ENCODE measurements at regions not wholly inside any gene's neighbourhood (a gene's known extent, or its start where the extent isn't known, plus 50 kb on each side); places are given as distances from the start of the nearest gene placed in this dataset.
"Not testable (repeated sequence)": the region's sequence is repeated elsewhere in the genome, so short reads cannot be mapped to it uniquely, and the experiment has no call there.

DNA sequence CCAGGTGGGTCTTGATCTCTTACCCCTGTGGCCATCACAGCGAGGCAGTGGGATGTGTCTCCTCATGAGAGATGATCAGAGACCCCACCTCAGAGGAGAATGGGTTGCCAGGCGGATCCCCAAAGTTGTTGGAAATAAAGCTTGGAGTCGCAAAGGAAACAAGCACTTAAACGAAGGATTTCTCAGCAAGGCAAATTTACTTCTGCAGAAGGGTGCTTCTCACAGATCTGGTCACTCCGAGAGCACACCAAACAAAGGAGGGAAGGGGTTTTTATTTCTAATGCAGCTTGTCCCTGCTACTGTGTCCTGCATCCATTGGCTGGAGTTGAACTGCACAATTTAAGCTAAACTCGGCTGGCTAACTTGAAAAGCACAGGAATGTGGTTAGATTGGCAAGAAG is 466.6 kb upstream of the EYS start:
- H3K4me3 ChIP-seq (ENCODE audit: control insufficient read depth, low read depth, low read length), result no peak overlapping the region
- no peak for DNase-seq (ENCODE audit: low read depth)
- TF ChIP-seq CTCF (conservative IDR thresholded peaks at IDR 0.05; ENCODE audit: control insufficient read depth, insufficient read depth, low read depth, low read length), result no peak

- DNase-seq (ENCODE audit: low read depth); H3K4me3 ChIP-seq (ENCODE audit: control insufficient read depth, low read depth, low read length): not testable (repeated sequence)
Measured at GRCh38 chr6:66166713-66167112, 459.7 kb upstream of the EYS start.

DNA sequence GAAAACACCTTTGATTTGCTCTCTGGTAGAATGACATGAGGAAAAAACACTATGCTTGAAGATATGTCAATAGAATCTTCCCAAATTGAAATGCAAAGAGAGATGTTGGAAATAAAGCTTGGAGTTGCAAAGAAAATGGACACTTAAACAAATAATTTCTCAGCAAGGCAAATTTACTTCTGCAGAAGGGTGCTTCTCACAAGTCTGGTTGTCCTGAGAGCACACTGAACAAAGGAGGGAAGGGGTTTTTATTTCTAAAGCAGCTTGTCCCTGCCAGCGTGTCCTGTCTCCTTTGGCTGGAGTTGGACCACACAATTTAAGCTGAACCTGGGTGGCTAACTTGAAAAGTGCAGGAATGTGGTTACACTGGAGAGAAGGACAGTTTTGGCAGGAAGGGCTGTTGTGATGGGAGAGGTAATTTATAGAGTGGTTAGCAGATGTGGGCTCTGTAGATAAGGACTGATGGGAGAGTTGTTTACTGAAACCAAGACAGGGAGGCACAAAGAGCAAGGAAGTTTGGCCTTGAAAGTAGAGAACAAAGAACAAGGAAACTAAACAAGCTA is 454.6 kb upstream of the EYS start:
- TF ChIP-seq CTCF (conservative IDR thresholded peaks at IDR 0.05; ENCODE audit: control insufficient read depth, insufficient read depth, low read depth, low read length), result no peak
- DNase-seq (ENCODE audit: low read depth), result no peak
- H3K4me3 ChIP-seq (ENCODE audit: control insufficient read depth, low read depth, low read length), result no peak overlapping the region

DNA sequence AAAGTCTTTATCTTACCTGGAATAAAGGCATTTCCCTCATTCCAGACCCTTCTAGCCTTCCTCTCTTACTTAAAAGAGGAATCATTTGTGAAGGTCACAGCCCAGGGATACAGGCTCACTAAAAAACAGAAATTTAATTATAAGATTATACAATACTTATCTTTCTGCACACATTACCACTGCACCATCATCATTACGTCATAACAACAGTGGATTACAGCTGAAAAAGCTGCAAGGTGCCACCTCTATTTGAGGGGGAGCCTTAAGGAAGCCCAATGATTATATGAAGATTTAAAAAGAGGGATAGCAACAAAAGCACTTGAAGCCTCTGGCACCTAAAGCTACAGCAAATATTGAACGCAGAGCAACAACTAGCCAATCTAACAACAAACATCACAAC is 452.9 kb upstream of the EYS start:
- no peak for DNase-seq (ENCODE audit: low read depth)
- no peak overlapping the region for H3K4me3 ChIP-seq (ENCODE audit: control insufficient read depth, low read depth, low read length)
- TF ChIP-seq CTCF (conservative IDR thresholded peaks at IDR 0.05; ENCODE audit: control insufficient read depth, insufficient read depth, low read depth, low read length), result no peak

DNA sequence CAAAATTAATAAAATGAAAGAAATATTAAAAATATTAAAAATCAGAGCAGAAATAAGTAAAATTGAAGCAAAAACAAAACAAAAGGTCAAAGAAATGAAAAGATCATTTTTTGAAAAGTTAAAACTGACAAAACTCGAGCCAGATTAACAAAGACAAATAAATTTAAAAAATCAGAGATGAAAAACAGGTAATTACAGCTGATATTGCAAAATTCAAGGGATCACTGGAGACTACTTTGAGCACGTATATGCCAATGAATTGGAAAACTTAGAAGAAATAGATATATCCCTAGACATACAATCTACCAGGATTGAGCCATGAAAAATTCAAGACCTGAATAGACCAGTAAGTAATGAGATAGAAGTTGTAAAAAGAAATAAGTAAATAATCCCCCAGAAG is 446.2 kb upstream of the EYS start:
- TF ChIP-seq CTCF (conservative IDR thresholded peaks at IDR 0.05; ENCODE audit: control insufficient read depth, insufficient read depth, low read depth, low read length), result no peak
- no peak for DNase-seq (ENCODE audit: low read depth)
- no peak overlapping the region for H3K4me3 ChIP-seq (ENCODE audit: control insufficient read depth, low read depth, low read length)

DNA sequence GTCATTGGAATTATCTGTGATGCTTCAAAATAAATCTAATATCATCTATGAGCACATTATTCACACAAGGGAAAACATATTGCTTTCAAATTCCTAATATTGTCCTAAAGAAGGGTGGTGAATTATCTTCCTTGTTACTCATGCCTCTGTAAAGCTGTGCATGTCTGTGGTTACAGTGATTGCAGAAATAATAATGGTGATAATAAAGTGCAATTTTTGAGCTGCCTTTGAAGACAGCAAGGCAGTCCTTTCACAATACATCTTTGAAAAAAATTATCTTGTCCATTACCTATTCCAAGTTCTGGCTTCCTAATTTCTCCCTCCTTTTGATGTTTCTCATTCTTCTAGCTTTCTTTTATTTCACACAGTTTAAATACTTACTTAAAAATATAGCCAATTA is 442.1 kb upstream of the EYS start:
- H3K4me3 ChIP-seq (ENCODE audit: control insufficient read depth, low read depth, low read length), result no peak overlapping the region
- DNase-seq (ENCODE audit: low read depth), result no peak
- no peak for TF ChIP-seq CTCF (conservative IDR thresholded peaks at IDR 0.05; ENCODE audit: control insufficient read depth, insufficient read depth, low read depth, low read length)

GRCh38 chr6:66145867-66146266 is 438.8 kb upstream of the EYS start:
- no peak for TF ChIP-seq CTCF (conservative IDR thresholded peaks at IDR 0.05; ENCODE audit: control insufficient read depth, insufficient read depth, low read depth, low read length)
- DNase-seq (ENCODE audit: low read depth), result no peak
- H3K4me3 ChIP-seq (ENCODE audit: control insufficient read depth, low read depth, low read length), result no peak overlapping the region
